ENCODE measurements at regions not wholly inside any gene's neighbourhood (a gene's known extent, or its start where the extent isn't known, plus 50 kb on each side); places are given as distances from the start of the nearest gene placed in this dataset.

- Histone ChIP-seq H3K27ac (ENCODE audit: low read depth, low read length) (no peak overlapping the region), H4K20me1 (ENCODE audit: insufficient read depth) (no peaks in the 10 kb centered on the region), H3K4me1 (ENCODE audit: control insufficient read depth in 1 of 2, insufficient read depth in 2 of 2, low read length in 2 of 2) (no peaks in the 10 kb centered on the region), H3K79me2 (ENCODE audit: insufficient read depth, low read length) (no peaks in the 10 kb centered on the region), H3K9ac (ENCODE audit: low read length) (no peak overlapping the region), H3K9me2 (ENCODE audit: insufficient read depth) (no peaks in the 10 kb centered on the region), H3K4me3 (replicated peaks in 1 of 2; ENCODE audit: low read depth in 1 of 2, low read length in 2 of 2) (no peak overlapping the region), H3K36me3 (ENCODE audit: control insufficient read depth in 1 of 2, insufficient read depth in 2 of 2, low read length in 2 of 2) (no peaks in the 10 kb centered on the region), H3K9me3 (ENCODE audit: control insufficient read depth in 1 of 2, insufficient read depth in 1 of 2, low read depth in 1 of 2, low read length in 2 of 2) (no peaks in the 10 kb centered on the region; a peak in 2 of 4 replicates), H2AFZ (ENCODE audit: low read depth, low read length, poor library complexity, severe bottlenecking) (no peak overlapping the region), H3K27me3 (ENCODE audit: insufficient read depth, low read length) (no peaks in the 10 kb centered on the region), H3K4me2 (ENCODE audit: low read length) (no peak overlapping the region)
- intact Hi-C loops (cut with micrococcal nuclease) = no loop called here
- RAD21 ChIA-PET (ENCODE audit: low non-redundant PET in 1 of 2, low total read pairs in 2 of 2, uncharacterized antibody in 2 of 2, unreplicated experiment in 2 of 2) = no interaction called here
- CTCF ChIA-PET = no interaction called here
- TF ChIP-seq YY1 (IDR thresholded peaks at IDR 0.05; ENCODE audit: extremely low read depth, insufficient replicate concordance, low read depth, low read length) (no peak), EGR1 (IDR thresholded peaks at IDR 0.05; ENCODE audit: low read depth) (no peak), REST (IDR thresholded peaks at IDR 0.05; ENCODE audit: low read depth) (no peak), ZBTB33 (IDR thresholded peaks at IDR 0.05; ENCODE audit: extremely low read depth, insufficient replicate concordance, low read length) (no peak), MAX (IDR thresholded peaks at IDR 0.05) (no peak), EZH2 (IDR thresholded peaks at IDR 0.05) (no peak), ZFX (IDR thresholded peaks at IDR 0.05) (no peak), SRF (IDR thresholded peaks at IDR 0.05; ENCODE audit: low read depth) (no peak)
- POLR2A ChIA-PET = no interaction called here
- DNase-seq (ENCODE audit: low read depth, low spot score) (no peak), ATAC-seq (no peak)
- BruUV-seq (replicated peaks) = no TSS peak
Measured at GRCh38 chr9:134214386-134214765, 50.0 kb upstream of the RNU6ATAC start.
